H1 (cell line): ENCODE measurements at regions not wholly inside any gene's neighbourhood (a gene's known extent, or its start where the extent isn't known, plus 50 kb on each side); places are given as distances from the start of the nearest gene placed in this dataset.

Source experiments
- CTCF ChIA-PET: fragments of 300-600 bp; sonication (Branson Sonifier 250); formaldehyde crosslinking; loops from one replicate; lab custom pipeline; 2021; ENCODE audit not compliant: partially characterized antibody; lab: Charles Lee
- POLR2A ChIA-PET: fragments of 300-600 bp; sonication (Branson Sonifier 250); formaldehyde crosslinking; loops from one replicate; lab custom pipeline; 2021; ENCODE audit warnings: inconsistent platforms; ENCODE audit not compliant: partially characterized antibody; lab: Charles Lee
- DNase-seq, 2 experiments: peaks; one replicate each; pipeline versions ENCODE4 v3.0.0 to v3.0.0-alpha.2; 2010 to 2022; ENCODE audit warnings: low spot score in 2 of 2, low read depth in 1 of 2, mixed read lengths in 1 of 2
- FAIRE-seq: peaks from 2 replicates; lab custom pipeline; 2011; peaks lifted over from hg19 to GRCh38; lab: Jason Lieb, UNC
- H2AFZ ChIP-seq: 2 replicates; pipeline ENCODE4 v1.8.1; 2012; ENCODE audit warnings: low read length, inconsistent platforms
- H2AK5ac ChIP-seq: 2 replicates; pipeline ENCODE4 v1.6.1; 2013; ENCODE audit warnings: low read depth, low read length
- H2BK120ac ChIP-seq: replicated peaks from 2 replicates; pipeline ENCODE3; 2013; ENCODE audit warnings: low read depth, low read length, inconsistent platforms
- H2BK12ac ChIP-seq: 2 replicates; pipeline ENCODE4 v1.6.1; 2013; ENCODE audit warnings: low read depth, low read length
- H2BK15ac ChIP-seq: 2 replicates; pipeline ENCODE4 v1.6.1; 2013; ENCODE audit warnings: low read length
- H2BK20ac ChIP-seq: 2 replicates; pipeline ENCODE4 v1.6.1; 2013; ENCODE audit warnings: low read length
- H2BK5ac ChIP-seq: 2 replicates; pipeline ENCODE4 v1.6.1; 2013; ENCODE audit warnings: low read depth, low read length
- H3K14ac ChIP-seq: 2 replicates; pipeline ENCODE4 v1.6.1; 2013; ENCODE audit warnings: inconsistent platforms; ENCODE audit not compliant: insufficient read length
- H3K18ac ChIP-seq: 2 replicates; pipeline ENCODE4 v1.6.1; 2013; ENCODE audit warnings: low read length; ENCODE audit errors: extremely low read depth
- H3K23ac ChIP-seq: 2 replicates; pipeline ENCODE4 v1.6.1; 2013; ENCODE audit warnings: inconsistent platforms; ENCODE audit not compliant: insufficient read length
- H3K23me2 ChIP-seq: 2 replicates; pipeline ENCODE4 v1.6.1; 2013; ENCODE audit warnings: low read depth, low read length
- H3K27ac ChIP-seq: 2 replicates; pipeline ENCODE4 v1.6.1; 2011; ENCODE audit warnings: low read depth, low read length, inconsistent platforms
- H3K27me3 ChIP-seq, 4 experiments: replicated peaks in 1 of 4; 1 replicate in 1 of 4; 2 replicates in 3 of 4; pipeline versions ENCODE4 v1.6.1 to v1.8.1; 2011 to 2013; ENCODE audit warnings: low read length in 3 of 4, mild to moderate bottlenecking in 3 of 4, inconsistent platforms in 2 of 4, mixed read lengths in 2 of 4, moderate library complexity in 1 of 4; ENCODE audit not compliant: control insufficient read depth in 3 of 4, insufficient read depth in 3 of 4; ENCODE audit errors: extremely low read depth in 1 of 4
- H3K36me3 ChIP-seq, 4 experiments: 2 replicates each; pipeline versions ENCODE4 v1.6.1 to v1.8.1; 2011 to 2013; ENCODE audit warnings: mild to moderate bottlenecking in 4 of 4, low read length in 3 of 4, moderate library complexity in 2 of 4, control low read depth in 1 of 4, inconsistent platforms in 1 of 4; ENCODE audit not compliant: insufficient read depth in 4 of 4, control insufficient read depth in 2 of 4
- H3K4ac ChIP-seq: replicated peaks from 2 replicates; pipeline ENCODE3; 2013; ENCODE audit warnings: low read length, low read depth, mixed read lengths, inconsistent platforms; ENCODE audit not compliant: insufficient read length
- H3K4me1 ChIP-seq, 4 experiments: replicated peaks in 1 of 4; 1 replicate in 1 of 4; 2 replicates in 3 of 4; pipeline versions ENCODE4 v1.6.1 to v1.8.1; 2011 to 2013; ENCODE audit warnings: low read length in 3 of 4, inconsistent platforms in 2 of 4, mixed read lengths in 1 of 4; ENCODE audit not compliant: insufficient read depth in 4 of 4, control insufficient read depth in 3 of 4
- H3K4me2 ChIP-seq, 2 experiments: 2 replicates each; pipeline versions ENCODE4 v1.6.1 to v1.8.1; 2011 to 2013; ENCODE audit warnings: low read depth in 2 of 2, low read length in 2 of 2, control low read depth in 1 of 2, inconsistent platforms in 1 of 2, mild to moderate bottlenecking in 1 of 2; ENCODE audit not compliant: insufficient read depth in 1 of 2
- H3K4me3 ChIP-seq, 4 experiments: fragments of 200-600, 300-600 bp in 1 of 4; sonication (generic), shearing (Covaris generic), sonication (Bioruptor Twin) in 1 of 4; 2 replicates each; pipeline versions ENCODE4 v1.5.1 to v1.8.1; 2011 to 2016; ENCODE audit warnings: low read length in 4 of 4, low read depth in 3 of 4, control low read depth in 2 of 4, inconsistent platforms in 2 of 4, mild to moderate bottlenecking in 2 of 4, mixed read lengths in 1 of 4, moderate library complexity in 1 of 4; ENCODE audit not compliant: insufficient read depth in 2 of 4; ENCODE audit errors: extremely low read depth in 1 of 4
- H3K56ac ChIP-seq: replicated peaks from 2 replicates; pipeline ENCODE3; 2013; ENCODE audit warnings: low read depth, mild to moderate bottlenecking, mixed read lengths, low read length, inconsistent platforms; ENCODE audit not compliant: insufficient read length
- H3K79me1 ChIP-seq: 2 replicates; pipeline ENCODE4 v1.6.1; 2013; ENCODE audit warnings: low read depth, low read length, control low read depth
- H3K79me2 ChIP-seq, 2 experiments: 2 replicates each; pipeline versions ENCODE4 v1.6.1 to v1.8.1; 2012 to 2013; ENCODE audit warnings: low read length in 2 of 2, mild to moderate bottlenecking in 2 of 2, inconsistent platforms in 1 of 2; ENCODE audit not compliant: insufficient read depth in 2 of 2, control insufficient read depth in 1 of 2
- H3K9ac ChIP-seq, 4 experiments: replicated peaks in 1 of 4; 1 replicate in 1 of 4; 2 replicates in 3 of 4; pipeline versions ENCODE4 v1.6.1 to v1.8.1; 2011 to 2013; ENCODE audit warnings: low read depth in 3 of 4, low read length in 3 of 4, control low read depth in 2 of 4, mild to moderate bottlenecking in 2 of 4, moderate library complexity in 2 of 4, inconsistent platforms in 1 of 4; ENCODE audit errors: extremely low read depth in 1 of 4
- H3K9me3 ChIP-seq, 2 experiments: 2 replicates each; pipeline versions ENCODE4 v1.6.1 to v1.8.1; 2012 to 2013; ENCODE audit warnings: mild to moderate bottlenecking in 2 of 2, moderate library complexity in 2 of 2, control low read depth in 1 of 2, inconsistent platforms in 1 of 2, low read depth in 1 of 2, low read length in 1 of 2, mixed read lengths in 1 of 2; ENCODE audit not compliant: insufficient read depth in 2 of 2
- H4K20me1 ChIP-seq, 2 experiments: replicated peaks in 1 of 2; 2 replicates each; pipeline versions ENCODE3 to v1.8.1; 2011 to 2013; ENCODE audit warnings: inconsistent platforms in 2 of 2, low read length in 2 of 2, mild to moderate bottlenecking in 1 of 2; ENCODE audit not compliant: insufficient read depth in 2 of 2, control insufficient read depth in 1 of 2
- H4K5ac ChIP-seq: 2 replicates; pipeline ENCODE4 v1.6.1; 2013; ENCODE audit warnings: low read length, low read depth, mixed read lengths, inconsistent platforms; ENCODE audit not compliant: insufficient read length
- H4K8ac ChIP-seq: 2 replicates; pipeline ENCODE4 v1.8.0; 2013; ENCODE audit warnings: mild to moderate bottlenecking, moderate library complexity, low read length, inconsistent platforms; ENCODE audit not compliant: insufficient read depth; ENCODE audit errors: extremely low read depth
- H4K91ac ChIP-seq: replicated peaks from 2 replicates; pipeline ENCODE3; 2013; ENCODE audit warnings: low read length, mixed read lengths, inconsistent platforms; ENCODE audit not compliant: insufficient read length
- HDAC6 ChIP-seq: IDR thresholded peaks from one replicate; pipeline ENCODE4 v1.7.1; 2012; ENCODE audit warnings: low read depth, mild to moderate bottlenecking, inconsistent platforms, low read length, moderate library complexity
- SIN3A ChIP-seq, 2 experiments: IDR thresholded peaks in 1 of 2; conservative IDR thresholded peaks in 1 of 2; 2 replicates each; pipeline ENCODE4 v1.6.1; 2011 to 2012; ENCODE audit warnings: low read length in 2 of 2, improper control_type of control experiment in 1 of 2, low read depth in 1 of 2, mild to moderate bottlenecking in 1 of 2
- SP1 ChIP-seq: IDR thresholded peaks from 2 replicates; pipeline ENCODE4 v1.6.1; 2011; ENCODE audit warnings: low read depth, low read length
- SRF ChIP-seq: IDR thresholded peaks from 2 replicates; pipeline ENCODE4 v1.6.1; 2011; ENCODE audit warnings: mild to moderate bottlenecking, low read depth, low read length, moderate library complexity
- WGBS, 2 experiments: shearing (Covaris generic) in 1 of 2; methylation state at CpG; one replicate each; pipeline versions ENCODE4 v1.1.6 to v1.1.7; 2013 to 2015; ENCODE audit warnings: low lambda C conversion rate in 2 of 2, mixed read lengths in 2 of 2, inconsistent platforms in 1 of 2, low coverage in 1 of 2, missing lambda C conversion rate in 1 of 2; ENCODE audit not compliant: insufficient replicate concordance in 2 of 2, insufficient coverage in 1 of 2, insufficient read length in 1 of 2; ENCODE audit errors: extremely low coverage in 1 of 2, missing lambda C conversion rate in 1 of 2; 5-methylcytosine and 5-hydroxymethylcytosine counted together
- TF ChIP-seq, protein P1 (sequence below): IDR thresholded peaks from 2 replicates; pipeline ENCODE4 v1.6.1; 2011; ENCODE audit warnings: low read length, improper control_type of control experiment

DNA sequence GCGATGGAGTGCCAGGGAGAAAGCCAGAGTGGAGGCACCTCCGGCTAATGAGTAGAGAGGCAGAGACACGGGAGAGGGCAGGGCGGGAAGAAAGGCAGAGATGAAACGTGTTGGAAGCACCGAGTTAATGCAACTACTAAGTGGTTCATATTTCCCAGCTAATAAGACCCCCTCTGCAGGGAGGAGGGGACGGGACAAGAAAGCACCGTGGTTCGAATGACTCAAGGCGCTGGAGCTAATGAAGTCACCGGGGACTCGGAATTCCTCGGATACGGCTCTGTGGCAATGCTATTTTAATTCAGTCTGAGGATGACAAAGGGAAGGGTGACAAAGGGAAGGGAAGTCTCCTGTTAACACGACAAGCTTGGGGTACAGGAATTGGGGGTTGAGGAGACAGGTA lies 54.5 kb upstream of the RAPGEF1 start:
- DNase-seq, result no peak
- Histone ChIP-seq H3K9me3 (peaks cover 0 to 7% of the 10 kb centered on the region in 2 experiments; a peak in 2 of 4 replicates), H3K27ac (no peak overlapping the region), H3K27me3 (no peaks in the 10 kb centered on the region), H3K79me1 (no peaks in the 10 kb centered on the region), H2BK12ac (peak overlapping the region; percentile 80; the same call in 1 of the 2 replicates), H2BK20ac (peak overlapping the region; percentile 41; the same call in 1 of the 2 replicates), H3K4me3 (no peak overlapping the region), H4K91ac (peak overlapping the region; percentile 18), H2BK15ac (peak overlapping the region; percentile 97; the same call in 1 of the 2 replicates), H3K9ac (no peak overlapping the region; a peak in 1 of 7 replicates), H3K79me2 (no peaks in the 10 kb centered on the region), H3K23ac (no peak overlapping the region), H4K8ac (no peak overlapping the region), H3K4me2 (peak overlapping the region in 1 of 2 experiments; percentile 15; a peak in 1 of 4 replicates), H3K23me2 (no peaks in the 10 kb centered on the region), H3K4ac (no peak overlapping the region), H2AK5ac (peak overlapping the region; percentile 16; the same call in 1 of the 2 replicates), H3K4me1 (peaks cover 0 to 6% (median 2%) of the 10 kb centered on the region in 4 experiments; a peak in 5 of 7 replicates), H2BK120ac (no peak overlapping the region), H3K14ac (no peak overlapping the region), H3K18ac (peak overlapping the region; percentile 71; the same call in 1 of the 2 replicates), H2BK5ac (peak overlapping the region; percentile 66; the same call in 1 of the 2 replicates), H3K56ac (no peak overlapping the region), H3K36me3 (no peaks in the 10 kb centered on the region), H2AFZ (no peak overlapping the region), H4K20me1 (peaks cover 0 to 4% of the 10 kb centered on the region in 2 experiments), H4K5ac (no peak overlapping the region)
- POLR2A ChIA-PET, result interaction anchor here (1.5 kb wide), 1 partner anchor 9 kb away, joined by 4 read pairs; no protein-coding TSS in a partner anchor
- WGBS, 2 experiments, result 68% methylated on average over 14 of the region's 15 CpGs; no CpG with 5 or more reads in 1 of the 2 experiments
- CTCF ChIA-PET, result interaction anchor here (1.0 to 1.7 kb wide), 5 partner anchors 9 to 78 kb away, joined by 3 to 8 read pairs (median 4); no protein-coding TSS in a partner anchor
- FAIRE-seq, result no peak
- TF ChIP-seq, protein P1, sequence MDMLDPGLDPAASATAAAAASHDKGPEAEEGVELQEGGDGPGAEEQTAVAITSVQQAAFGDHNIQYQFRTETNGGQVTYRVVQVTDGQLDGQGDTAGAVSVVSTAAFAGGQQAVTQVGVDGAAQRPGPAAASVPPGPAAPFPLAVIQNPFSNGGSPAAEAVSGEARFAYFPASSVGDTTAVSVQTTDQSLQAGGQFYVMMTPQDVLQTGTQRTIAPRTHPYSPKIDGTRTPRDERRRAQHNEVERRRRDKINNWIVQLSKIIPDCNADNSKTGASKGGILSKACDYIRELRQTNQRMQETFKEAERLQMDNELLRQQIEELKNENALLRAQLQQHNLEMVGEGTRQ, result no peak
- TF ChIP-seq SP1 (no peak), HDAC6 (no peak), SIN3A (conservative IDR thresholded peaks at IDR 0.05 in 1 of 2, IDR thresholded peaks at IDR 0.05 in 1 of 2; ENCODE audit: low read depth in 1 of 2, low read length in 2 of 2) (no peak), SRF (no peak)
